22Rv1 (cell line): ENCODE measurements at regions not wholly inside any gene's neighbourhood (a gene's known extent, or its start where the extent isn't known, plus 50 kb on each side); places are given as distances from the start of the nearest gene placed in this dataset.

Experiments
- ZFX ChIP-seq: fragments of 450-650 bp; IDR thresholded peaks from 2 replicates; pipeline ENCODE4 v1.6.1; 2017; ENCODE audit warnings: antibody characterized with exemption, borderline replicate concordance
- TF ChIP-seq, protein P1 (sequence below): fragments of 450-650 bp; IDR thresholded peaks from 2 replicates; pipeline ENCODE4 v1.5.1; 2017; ENCODE audit warnings: mild to moderate bottlenecking

DNA sequence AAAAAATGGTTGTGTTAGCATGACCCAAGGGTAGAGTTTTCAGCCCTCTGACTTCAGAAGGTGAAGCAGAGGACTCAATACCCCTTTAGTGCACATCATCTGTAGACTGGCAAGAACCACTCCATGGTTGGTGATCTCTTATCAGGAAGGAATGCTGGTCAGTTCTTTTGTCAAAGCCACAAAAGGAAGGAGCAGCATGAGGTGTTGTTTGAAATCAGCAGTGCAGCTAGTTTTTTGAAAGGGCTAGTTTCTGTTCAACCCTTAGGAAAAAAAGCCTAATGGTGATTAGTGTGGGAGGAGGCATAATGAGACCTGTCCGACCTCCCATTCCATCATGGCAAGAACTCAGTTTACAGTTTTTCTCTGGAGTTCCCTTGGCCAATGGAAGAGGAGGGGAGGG is 362.0 kb upstream of the CT83 start:
- TF ChIP-seq, protein P1, sequence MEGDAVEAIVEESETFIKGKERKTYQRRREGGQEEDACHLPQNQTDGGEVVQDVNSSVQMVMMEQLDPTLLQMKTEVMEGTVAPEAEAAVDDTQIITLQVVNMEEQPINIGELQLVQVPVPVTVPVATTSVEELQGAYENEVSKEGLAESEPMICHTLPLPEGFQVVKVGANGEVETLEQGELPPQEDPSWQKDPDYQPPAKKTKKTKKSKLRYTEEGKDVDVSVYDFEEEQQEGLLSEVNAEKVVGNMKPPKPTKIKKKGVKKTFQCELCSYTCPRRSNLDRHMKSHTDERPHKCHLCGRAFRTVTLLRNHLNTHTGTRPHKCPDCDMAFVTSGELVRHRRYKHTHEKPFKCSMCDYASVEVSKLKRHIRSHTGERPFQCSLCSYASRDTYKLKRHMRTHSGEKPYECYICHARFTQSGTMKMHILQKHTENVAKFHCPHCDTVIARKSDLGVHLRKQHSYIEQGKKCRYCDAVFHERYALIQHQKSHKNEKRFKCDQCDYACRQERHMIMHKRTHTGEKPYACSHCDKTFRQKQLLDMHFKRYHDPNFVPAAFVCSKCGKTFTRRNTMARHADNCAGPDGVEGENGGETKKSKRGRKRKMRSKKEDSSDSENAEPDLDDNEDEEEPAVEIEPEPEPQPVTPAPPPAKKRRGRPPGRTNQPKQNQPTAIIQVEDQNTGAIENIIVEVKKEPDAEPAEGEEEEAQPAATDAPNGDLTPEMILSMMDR, result no peak
- no peak for TF ChIP-seq ZFX
